ENCODE measurements at regions not wholly inside any gene's neighbourhood (a gene's known extent, or its start where the extent isn't known, plus 50 kb on each side); places are given as distances from the start of the nearest gene placed in this dataset.

DNA sequence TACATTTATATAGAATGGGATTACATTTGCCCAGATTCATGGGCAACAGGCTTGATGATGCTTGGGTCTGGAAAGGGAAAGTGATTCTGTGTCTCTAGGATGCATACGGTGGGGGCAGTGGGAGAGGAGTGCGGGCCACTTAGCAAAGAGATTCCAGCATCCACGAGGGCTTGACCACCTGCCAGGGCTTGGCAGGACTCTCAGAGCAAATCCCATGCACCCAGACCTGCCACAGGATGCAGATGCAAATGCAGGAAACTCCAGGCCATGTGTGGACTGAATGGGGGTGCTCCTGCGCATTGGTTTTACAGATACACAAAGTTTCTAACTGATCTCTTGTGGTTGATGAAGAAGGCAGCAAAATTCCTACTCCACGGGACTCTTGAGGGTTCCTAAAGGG is 334.7 kb downstream of the CYRIA start:
- no peaks in the 10 kb centered on the region for H3K9me3 ChIP-seq (ENCODE audit: severe bottlenecking)
- no peaks in the 10 kb centered on the region for H3K4me1 ChIP-seq (ENCODE audit: insufficient read depth, poor library complexity, severe bottlenecking)
- ATAC-seq (ENCODE audit: low read depth) (no peak), DNase-seq (ENCODE audit: low spot score) (no peak)
- no peak overlapping the region for H3K27ac ChIP-seq (ENCODE audit: poor library complexity, severe bottlenecking)
- no peak overlapping the region for H3K4me3 ChIP-seq (ENCODE audit: severe bottlenecking)
- H3K27me3 ChIP-seq (ENCODE audit: insufficient read depth, poor library complexity, severe bottlenecking) = no peaks in the 10 kb centered on the region
- TF ChIP-seq, protein P1, sequence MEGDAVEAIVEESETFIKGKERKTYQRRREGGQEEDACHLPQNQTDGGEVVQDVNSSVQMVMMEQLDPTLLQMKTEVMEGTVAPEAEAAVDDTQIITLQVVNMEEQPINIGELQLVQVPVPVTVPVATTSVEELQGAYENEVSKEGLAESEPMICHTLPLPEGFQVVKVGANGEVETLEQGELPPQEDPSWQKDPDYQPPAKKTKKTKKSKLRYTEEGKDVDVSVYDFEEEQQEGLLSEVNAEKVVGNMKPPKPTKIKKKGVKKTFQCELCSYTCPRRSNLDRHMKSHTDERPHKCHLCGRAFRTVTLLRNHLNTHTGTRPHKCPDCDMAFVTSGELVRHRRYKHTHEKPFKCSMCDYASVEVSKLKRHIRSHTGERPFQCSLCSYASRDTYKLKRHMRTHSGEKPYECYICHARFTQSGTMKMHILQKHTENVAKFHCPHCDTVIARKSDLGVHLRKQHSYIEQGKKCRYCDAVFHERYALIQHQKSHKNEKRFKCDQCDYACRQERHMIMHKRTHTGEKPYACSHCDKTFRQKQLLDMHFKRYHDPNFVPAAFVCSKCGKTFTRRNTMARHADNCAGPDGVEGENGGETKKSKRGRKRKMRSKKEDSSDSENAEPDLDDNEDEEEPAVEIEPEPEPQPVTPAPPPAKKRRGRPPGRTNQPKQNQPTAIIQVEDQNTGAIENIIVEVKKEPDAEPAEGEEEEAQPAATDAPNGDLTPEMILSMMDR (IDR thresholded peaks at IDR 0.05; ENCODE audit: poor library complexity, severe bottlenecking) = no peak
- H3K36me3 ChIP-seq (ENCODE audit: low read depth) = no peaks in the 10 kb centered on the region

DNA sequence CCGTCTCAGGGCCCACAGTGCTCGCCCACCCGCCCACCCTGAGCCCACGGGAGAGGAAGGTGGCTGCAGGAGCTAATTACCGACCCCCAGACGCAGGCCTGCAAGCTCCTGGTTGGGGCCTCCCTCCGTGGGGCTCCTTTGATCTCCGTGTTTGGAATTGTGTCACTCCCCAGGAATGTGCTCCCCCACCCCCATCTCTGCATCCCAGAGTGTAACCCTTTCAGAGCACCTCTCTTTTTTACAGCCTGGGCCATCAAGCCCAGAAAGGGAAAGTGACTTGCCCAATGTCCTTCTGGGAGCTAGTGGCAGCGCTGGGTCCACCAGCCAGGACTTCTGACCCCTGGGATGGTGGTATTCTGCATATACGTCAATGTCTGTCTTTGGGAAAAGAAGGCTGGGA is 335.1 kb downstream of the CYRIA start:
- TF ChIP-seq, protein P1 (IDR thresholded peaks at IDR 0.05; ENCODE audit: poor library complexity, severe bottlenecking) = no peak
- ATAC-seq (ENCODE audit: low read depth) (no peak), DNase-seq (ENCODE audit: low spot score) (no peak)
- Histone ChIP-seq H3K36me3 (ENCODE audit: low read depth) (no peaks in the 10 kb centered on the region), H3K27me3 (ENCODE audit: insufficient read depth, poor library complexity, severe bottlenecking) (no peaks in the 10 kb centered on the region), H3K4me3 (ENCODE audit: severe bottlenecking) (no peak overlapping the region), H3K4me1 (ENCODE audit: insufficient read depth, poor library complexity, severe bottlenecking) (no peaks in the 10 kb centered on the region), H3K27ac (ENCODE audit: poor library complexity, severe bottlenecking) (no peak overlapping the region), H3K9me3 (ENCODE audit: severe bottlenecking) (no peaks in the 10 kb centered on the region)

DNA sequence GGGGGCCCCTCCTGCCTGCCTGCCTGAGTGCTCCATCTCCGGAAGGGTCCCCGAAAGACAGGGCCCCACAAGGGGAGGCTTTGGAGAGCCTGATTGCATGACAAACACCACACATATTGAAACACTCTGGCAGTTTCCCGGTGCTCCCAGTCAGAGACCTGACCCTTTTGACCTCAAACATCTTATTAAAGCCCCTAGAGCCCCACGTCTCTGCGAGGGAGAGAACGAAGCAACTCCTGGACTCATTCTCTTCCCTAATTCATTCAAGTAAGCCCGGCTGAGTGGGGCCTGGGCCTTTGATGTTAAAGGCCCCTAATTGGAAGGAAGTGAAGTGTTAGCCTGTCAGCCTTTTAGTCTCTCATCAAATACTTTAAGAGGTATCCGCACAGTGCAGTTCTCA is 335.6 kb downstream of the CYRIA start:
- Histone ChIP-seq H3K9me3 (ENCODE audit: severe bottlenecking) (no peaks in the 10 kb centered on the region), H3K27ac (ENCODE audit: poor library complexity, severe bottlenecking) (no peak overlapping the region), H3K4me1 (ENCODE audit: insufficient read depth, poor library complexity, severe bottlenecking) (no peaks in the 10 kb centered on the region), H3K27me3 (ENCODE audit: insufficient read depth, poor library complexity, severe bottlenecking) (no peaks in the 10 kb centered on the region), H3K4me3 (ENCODE audit: severe bottlenecking) (no peak overlapping the region), H3K36me3 (ENCODE audit: low read depth) (no peaks in the 10 kb centered on the region)
- ATAC-seq (ENCODE audit: low read depth) = no peak
- TF ChIP-seq, protein P1 (IDR thresholded peaks at IDR 0.05; ENCODE audit: poor library complexity, severe bottlenecking) = no peak
- no peak for DNase-seq (ENCODE audit: low spot score)

GRCh38 chr2:16329421-16329820 is 336.2 kb downstream of the CYRIA start:
- H3K36me3 ChIP-seq (ENCODE audit: low read depth) = no peaks in the 10 kb centered on the region
- no peak overlapping the region for H3K4me3 ChIP-seq (ENCODE audit: severe bottlenecking)
- H3K9me3 ChIP-seq (ENCODE audit: severe bottlenecking) = no peaks in the 10 kb centered on the region
- DNase-seq (ENCODE audit: low spot score) (no peak), ATAC-seq (ENCODE audit: low read depth) (no peak)
- no peaks in the 10 kb centered on the region for H3K4me1 ChIP-seq (ENCODE audit: insufficient read depth, poor library complexity, severe bottlenecking)
- no peaks in the 10 kb centered on the region for H3K27me3 ChIP-seq (ENCODE audit: insufficient read depth, poor library complexity, severe bottlenecking)
- no peak overlapping the region for H3K27ac ChIP-seq (ENCODE audit: poor library complexity, severe bottlenecking)
- TF ChIP-seq, protein P1 (IDR thresholded peaks at IDR 0.05; ENCODE audit: poor library complexity, severe bottlenecking) = no peak

DNA sequence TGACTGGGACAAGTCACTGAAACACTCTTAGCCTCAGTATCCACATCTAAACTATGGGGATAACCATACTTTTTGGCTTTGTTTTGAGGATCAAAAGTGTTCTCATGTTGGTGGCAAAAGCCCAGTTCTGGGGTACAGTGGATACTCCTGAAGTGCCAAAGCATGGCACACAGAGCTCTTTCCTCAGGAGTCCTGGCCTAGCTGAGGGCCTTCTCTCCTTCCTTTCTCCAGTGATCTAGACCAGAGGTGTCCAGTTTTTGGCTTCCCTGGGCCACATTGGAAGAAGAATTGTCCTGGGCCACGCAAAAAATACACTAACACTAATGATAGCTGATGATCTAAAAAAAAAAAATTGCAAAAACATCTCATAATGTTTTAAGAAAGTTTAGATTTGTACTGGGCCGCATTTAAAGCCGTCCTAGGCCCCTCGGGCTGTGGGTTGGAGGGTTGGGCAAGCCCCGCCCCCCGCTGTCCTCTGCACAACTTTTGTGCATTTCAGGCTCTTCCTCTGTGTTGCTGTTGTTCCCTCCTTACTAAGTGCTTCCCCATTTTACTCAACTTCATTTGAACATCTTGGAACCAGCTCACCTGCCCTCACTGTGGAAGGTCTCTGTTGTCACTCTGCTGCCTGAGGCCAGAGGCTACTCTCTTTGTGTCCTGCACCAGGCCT is 337.0 kb downstream of the CYRIA start:
- Histone ChIP-seq H3K36me3 (ENCODE audit: low read depth) (no peaks in the 10 kb centered on the region), H3K4me1 (ENCODE audit: insufficient read depth, poor library complexity, severe bottlenecking) (no peaks in the 10 kb centered on the region), H3K4me3 (ENCODE audit: severe bottlenecking) (no peak overlapping the region), H3K27ac (ENCODE audit: poor library complexity, severe bottlenecking) (no peak overlapping the region), H3K9me3 (ENCODE audit: severe bottlenecking) (no peaks in the 10 kb centered on the region), H3K27me3 (ENCODE audit: insufficient read depth, poor library complexity, severe bottlenecking) (no peaks in the 10 kb centered on the region)
- ATAC-seq (ENCODE audit: low read depth) (no peak), DNase-seq (ENCODE audit: low spot score) (no peak)
- TF ChIP-seq, protein P1 (IDR thresholded peaks at IDR 0.05; ENCODE audit: poor library complexity, severe bottlenecking) = no peak

Measured in RWPE2 (cell line).